WTC11 (cell line): ENCODE measurements at regions not wholly inside any gene's neighbourhood (a gene's known extent, or its start where the extent isn't known, plus 50 kb on each side); places are given as distances from the start of the nearest gene placed in this dataset.

Experiments used
- ATAC-seq: fragments of 200-7000 bp; cut with Tn5 transposase; 2 replicates; pipeline ENCODE4 v1.10.0; 2021; ENCODE audit warnings: mild to moderate bottlenecking, moderate library complexity
- CTCF ChIA-PET: fragments of 300-600 bp; sonication (Branson Sonifier 250); formaldehyde crosslinking; loops from one replicate; lab custom pipeline; 2021; ENCODE audit warnings: antibody characterized with exemption; lab: Charles Lee
- POLR2A ChIA-PET: fragments of 350-600 bp; sonication (Branson Sonifier 250); formaldehyde crosslinking; loops from one replicate; lab custom pipeline; 2021; ENCODE audit warnings: antibody characterized with exemption; lab: Charles Lee
- DNase-seq: peaks from one replicate; pipeline ENCODE4 v3.0.0; 2021; ENCODE audit warnings: low spot score
- H3K27ac Mint-ChIP-seq: 2 replicates; pipeline ENCODE4 v1.8.0; 2021; ENCODE audit warnings: mixed read lengths
- H3K27me3 Mint-ChIP-seq: 2 replicates; pipeline ENCODE4 v1.8.0; 2021; ENCODE audit warnings: low read depth, mild to moderate bottlenecking, moderate library complexity, mixed read lengths
- H3K36me3 Mint-ChIP-seq: 2 replicates; pipeline ENCODE4 v1.8.0; 2021; ENCODE audit warnings: mixed read lengths
- H3K4me1 Mint-ChIP-seq: 2 replicates; pipeline ENCODE4 v1.8.0; 2022; ENCODE audit warnings: mixed read lengths
- H3K4me3 Mint-ChIP-seq: 2 replicates; pipeline ENCODE4 v1.8.0; 2021; ENCODE audit warnings: mild to moderate bottlenecking, moderate library complexity, mixed read lengths
- H3K9me3 Mint-ChIP-seq: 2 replicates; pipeline ENCODE4 v1.8.0; 2021; ENCODE audit warnings: mixed read lengths
- CBFB ChIP-seq: sonication (generic); formaldehyde crosslinking; IDR thresholded peaks from 2 replicates; pipeline ENCODE4 v1.8.1; 2022; ENCODE audit warnings: mild to moderate bottlenecking, low read depth, missing genetic modification reagents
- ETV6 ChIP-seq: sonication (generic); formaldehyde crosslinking; IDR thresholded peaks from 2 replicates; pipeline ENCODE4 v1.8.1; 2022; ENCODE audit warnings: mild to moderate bottlenecking, missing genetic modification reagents
- GRHL2 ChIP-seq: fragments of 250-450 bp; sonication (Bioruptor Pico); IDR thresholded peaks from 2 replicates; pipeline ENCODE4 v1.8.0; 2022; ENCODE audit warnings: mild to moderate bottlenecking, moderate library complexity; ENCODE audit not compliant: insufficient replicate concordance, severe bottlenecking
- GTF2I ChIP-seq: fragments of 250-450 bp; sonication (Bioruptor Pico); conservative IDR thresholded peaks from 2 replicates; pipeline ENCODE4 v1.4.0; 2021; ENCODE audit warnings: mild to moderate bottlenecking
- KAT7 ChIP-seq: sonication (generic); formaldehyde crosslinking; IDR thresholded peaks from 2 replicates; pipeline ENCODE4 v1.8.1; 2023; ENCODE audit warnings: missing genetic modification reagents, mild to moderate bottlenecking, borderline replicate concordance
- MXD4 ChIP-seq: fragments of 250-450 bp; sonication (Bioruptor Pico); IDR thresholded peaks from 2 replicates; pipeline ENCODE4 v1.8.0; 2021; ENCODE audit warnings: mild to moderate bottlenecking, moderate library complexity, borderline replicate concordance
- NFATC4 ChIP-seq: fragments of 250-450 bp; sonication (Bioruptor Pico); IDR thresholded peaks from 2 replicates; pipeline ENCODE4 v1.9.0; 2021; ENCODE audit warnings: mild to moderate bottlenecking
- NR1H2 ChIP-seq: sonication (generic); formaldehyde crosslinking; IDR thresholded peaks from 2 replicates; pipeline ENCODE4 v1.9.0; 2021; ENCODE audit warnings: mild to moderate bottlenecking, moderate library complexity, missing genetic modification reagents
- OVOL2 ChIP-seq: fragments of 250-450 bp; sonication (Bioruptor Pico); IDR thresholded peaks from 2 replicates; pipeline ENCODE4 v1.9.0; 2021; ENCODE audit warnings: mild to moderate bottlenecking, borderline replicate concordance
- RORB ChIP-seq: fragments of 250-450 bp; sonication (Bioruptor Pico); IDR thresholded peaks from 2 replicates; pipeline ENCODE4 v1.9.0; 2021; ENCODE audit warnings: mild to moderate bottlenecking
- SP1 ChIP-seq: sonication (generic); formaldehyde crosslinking; conservative IDR thresholded peaks from 2 replicates; pipeline ENCODE4 v1.8.1; 2022; ENCODE audit warnings: missing genetic modification reagents
- TCF7 ChIP-seq: sonication (generic); formaldehyde crosslinking; IDR thresholded peaks from 2 replicates; pipeline ENCODE4 v1.8.0; 2022; ENCODE audit warnings: mild to moderate bottlenecking, low read depth, missing genetic modification reagents, moderate library complexity
- ZNF396 ChIP-seq: fragments of 250-450 bp; sonication (Bioruptor Pico); IDR thresholded peaks from 2 replicates; pipeline ENCODE4 v1.8.0; 2021; ENCODE audit warnings: mild to moderate bottlenecking, moderate library complexity, borderline replicate concordance
- ZNF671 ChIP-seq: fragments of 250-450 bp; sonication (Bioruptor Pico); IDR thresholded peaks from 2 replicates; pipeline ENCODE4 v1.8.0; 2021; ENCODE audit warnings: mild to moderate bottlenecking
- TF ChIP-seq, protein P1 (sequence below): sonication (generic); formaldehyde crosslinking; IDR thresholded peaks from 2 replicates; pipeline ENCODE4 v1.8.1; 2023; ENCODE audit warnings: mild to moderate bottlenecking, missing genetic modification reagents
- TF ChIP-seq, protein P2 (sequence below): sonication (generic); formaldehyde crosslinking; IDR thresholded peaks from 2 replicates; pipeline ENCODE4 v1.8.1; 2022; ENCODE audit warnings: low read depth, missing genetic modification reagents, borderline replicate concordance
- TF ChIP-seq, protein P3 (sequence below): sonication (generic); formaldehyde crosslinking; conservative IDR thresholded peaks from 2 replicates; pipeline ENCODE4 v1.8.1; 2022; ENCODE audit warnings: mild to moderate bottlenecking, missing genetic modification reagents
- TF ChIP-seq, protein P4 (sequence below): fragments of 250-450 bp; sonication (Bioruptor Pico); IDR thresholded peaks from 2 replicates; pipeline ENCODE4 v1.9.0; 2021; ENCODE audit warnings: mild to moderate bottlenecking, borderline replicate concordance
- TF ChIP-seq, protein P5 (sequence below): sonication (generic); formaldehyde crosslinking; IDR thresholded peaks from 2 replicates; pipeline ENCODE4 v1.8.1; 2023; ENCODE audit warnings: mild to moderate bottlenecking, missing genetic modification reagents, borderline replicate concordance
- TF ChIP-seq, protein P6 (sequence below): sonication (generic); formaldehyde crosslinking; IDR thresholded peaks from 2 replicates; pipeline ENCODE4 v1.8.0; 2022; ENCODE audit warnings: missing genetic modification reagents

DNA sequence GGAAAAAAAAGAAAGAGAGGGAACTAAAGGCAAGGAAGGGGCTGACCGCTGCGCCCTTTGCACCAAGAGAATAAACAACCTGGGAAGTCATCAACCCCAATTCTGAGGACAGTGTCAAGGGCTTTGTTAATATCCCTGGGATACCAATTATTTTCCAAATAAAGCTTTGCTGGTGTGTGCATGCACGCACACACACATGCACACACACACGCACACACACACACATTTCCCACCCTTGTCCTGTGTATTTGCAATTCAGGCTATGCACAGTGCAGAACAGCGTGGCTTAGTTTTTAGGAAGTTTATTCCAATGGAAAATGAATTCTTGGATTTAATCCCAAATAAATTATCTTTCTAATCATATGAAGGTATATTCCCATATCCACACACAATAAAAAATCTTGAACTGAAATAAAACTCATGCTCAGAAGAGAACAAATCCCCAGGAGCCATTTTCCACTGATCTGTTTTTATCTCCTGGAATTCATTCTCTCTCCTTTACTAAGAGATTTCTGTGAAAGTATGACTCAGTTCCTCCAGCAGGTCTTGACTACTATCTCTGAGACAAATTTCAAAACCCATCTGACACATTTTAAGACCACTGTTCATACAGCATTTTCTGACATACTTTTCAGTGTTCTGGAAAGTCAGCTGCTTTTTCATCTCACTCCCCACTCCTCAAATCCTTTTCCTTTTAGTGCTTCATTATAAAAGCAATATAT lies 334.4 kb upstream of the ATP2B1 start (continued):
- TF ChIP-seq, protein P1, sequence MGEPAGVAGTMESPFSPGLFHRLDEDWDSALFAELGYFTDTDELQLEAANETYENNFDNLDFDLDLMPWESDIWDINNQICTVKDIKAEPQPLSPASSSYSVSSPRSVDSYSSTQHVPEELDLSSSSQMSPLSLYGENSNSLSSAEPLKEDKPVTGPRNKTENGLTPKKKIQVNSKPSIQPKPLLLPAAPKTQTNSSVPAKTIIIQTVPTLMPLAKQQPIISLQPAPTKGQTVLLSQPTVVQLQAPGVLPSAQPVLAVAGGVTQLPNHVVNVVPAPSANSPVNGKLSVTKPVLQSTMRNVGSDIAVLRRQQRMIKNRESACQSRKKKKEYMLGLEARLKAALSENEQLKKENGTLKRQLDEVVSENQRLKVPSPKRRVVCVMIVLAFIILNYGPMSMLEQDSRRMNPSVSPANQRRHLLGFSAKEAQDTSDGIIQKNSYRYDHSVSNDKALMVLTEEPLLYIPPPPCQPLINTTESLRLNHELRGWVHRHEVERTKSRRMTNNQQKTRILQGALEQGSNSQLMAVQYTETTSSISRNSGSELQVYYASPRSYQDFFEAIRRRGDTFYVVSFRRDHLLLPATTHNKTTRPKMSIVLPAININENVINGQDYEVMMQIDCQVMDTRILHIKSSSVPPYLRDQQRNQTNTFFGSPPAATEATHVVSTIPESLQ = no peak
- no peak for TF ChIP-seq ZNF671 (CRISPR knock-in tag)
- TF ChIP-seq ZNF396 (CRISPR knock-in tag) = no peak
- TF ChIP-seq OVOL2 (CRISPR knock-in tag) = no peak
- no peak for TF ChIP-seq TCF7 (CRISPR knock-in tag)
- no peak for TF ChIP-seq GTF2I (CRISPR knock-in tag)
- TF ChIP-seq, protein P2, sequence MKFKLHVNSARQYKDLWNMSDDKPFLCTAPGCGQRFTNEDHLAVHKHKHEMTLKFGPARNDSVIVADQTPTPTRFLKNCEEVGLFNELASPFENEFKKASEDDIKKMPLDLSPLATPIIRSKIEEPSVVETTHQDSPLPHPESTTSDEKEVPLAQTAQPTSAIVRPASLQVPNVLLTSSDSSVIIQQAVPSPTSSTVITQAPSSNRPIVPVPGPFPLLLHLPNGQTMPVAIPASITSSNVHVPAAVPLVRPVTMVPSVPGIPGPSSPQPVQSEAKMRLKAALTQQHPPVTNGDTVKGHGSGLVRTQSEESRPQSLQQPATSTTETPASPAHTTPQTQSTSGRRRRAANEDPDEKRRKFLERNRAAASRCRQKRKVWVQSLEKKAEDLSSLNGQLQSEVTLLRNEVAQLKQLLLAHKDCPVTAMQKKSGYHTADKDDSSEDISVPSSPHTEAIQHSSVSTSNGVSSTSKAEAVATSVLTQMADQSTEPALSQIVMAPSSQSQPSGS (CRISPR knock-in tag) = no peak
- TF ChIP-seq, protein P3, sequence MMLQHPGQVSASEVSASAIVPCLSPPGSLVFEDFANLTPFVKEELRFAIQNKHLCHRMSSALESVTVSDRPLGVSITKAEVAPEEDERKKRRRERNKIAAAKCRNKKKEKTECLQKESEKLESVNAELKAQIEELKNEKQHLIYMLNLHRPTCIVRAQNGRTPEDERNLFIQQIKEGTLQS (CRISPR knock-in tag) = no peak
- TF ChIP-seq NR1H2 (CRISPR knock-in tag) = no peak

DNA sequence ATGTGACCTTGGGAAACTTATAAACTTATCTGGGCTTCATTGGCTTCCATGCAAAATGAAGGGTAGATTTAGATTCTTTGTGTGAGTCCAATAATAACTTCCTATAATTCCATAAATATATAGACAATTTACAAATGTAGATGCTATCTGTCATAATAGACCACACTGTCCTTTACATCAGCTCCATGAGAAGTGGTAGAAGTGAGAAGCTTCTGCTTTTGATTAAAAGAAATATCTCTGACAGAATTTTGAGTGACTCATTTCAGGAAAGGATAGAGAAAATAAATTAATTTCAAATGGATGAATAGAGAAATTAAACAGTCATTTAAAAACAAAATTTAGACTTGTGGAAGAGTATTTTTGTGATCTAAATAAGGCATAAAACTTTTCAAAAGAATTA lies 329.7 kb upstream of the ATP2B1 start:
- DNase-seq (no peak), ATAC-seq (no peak)
- Mint-ChIP-seq H3K4me3 (no peak overlapping the region), H3K27ac (no peak overlapping the region), H3K27me3 (no peaks in the 10 kb centered on the region), H3K4me1 (no peaks in the 10 kb centered on the region), H3K36me3 (no peaks in the 10 kb centered on the region), H3K9me3 (peaks cover 5% of the 10 kb centered on the region; the same call in 1 of the 2 replicates)
- CTCF ChIA-PET = no interaction called here
- POLR2A ChIA-PET = no interaction called here
- TF ChIP-seq SP1 (no peak), MXD4 (CRISPR knock-in tag) (no peak), CBFB (CRISPR knock-in tag) (no peak), ETV6 (CRISPR knock-in tag) (no peak), NFATC4 (no peak), KAT7 (CRISPR knock-in tag) (no peak), GRHL2 (CRISPR knock-in tag) (no peak), RORB (no peak)
- TF ChIP-seq, protein P4, sequence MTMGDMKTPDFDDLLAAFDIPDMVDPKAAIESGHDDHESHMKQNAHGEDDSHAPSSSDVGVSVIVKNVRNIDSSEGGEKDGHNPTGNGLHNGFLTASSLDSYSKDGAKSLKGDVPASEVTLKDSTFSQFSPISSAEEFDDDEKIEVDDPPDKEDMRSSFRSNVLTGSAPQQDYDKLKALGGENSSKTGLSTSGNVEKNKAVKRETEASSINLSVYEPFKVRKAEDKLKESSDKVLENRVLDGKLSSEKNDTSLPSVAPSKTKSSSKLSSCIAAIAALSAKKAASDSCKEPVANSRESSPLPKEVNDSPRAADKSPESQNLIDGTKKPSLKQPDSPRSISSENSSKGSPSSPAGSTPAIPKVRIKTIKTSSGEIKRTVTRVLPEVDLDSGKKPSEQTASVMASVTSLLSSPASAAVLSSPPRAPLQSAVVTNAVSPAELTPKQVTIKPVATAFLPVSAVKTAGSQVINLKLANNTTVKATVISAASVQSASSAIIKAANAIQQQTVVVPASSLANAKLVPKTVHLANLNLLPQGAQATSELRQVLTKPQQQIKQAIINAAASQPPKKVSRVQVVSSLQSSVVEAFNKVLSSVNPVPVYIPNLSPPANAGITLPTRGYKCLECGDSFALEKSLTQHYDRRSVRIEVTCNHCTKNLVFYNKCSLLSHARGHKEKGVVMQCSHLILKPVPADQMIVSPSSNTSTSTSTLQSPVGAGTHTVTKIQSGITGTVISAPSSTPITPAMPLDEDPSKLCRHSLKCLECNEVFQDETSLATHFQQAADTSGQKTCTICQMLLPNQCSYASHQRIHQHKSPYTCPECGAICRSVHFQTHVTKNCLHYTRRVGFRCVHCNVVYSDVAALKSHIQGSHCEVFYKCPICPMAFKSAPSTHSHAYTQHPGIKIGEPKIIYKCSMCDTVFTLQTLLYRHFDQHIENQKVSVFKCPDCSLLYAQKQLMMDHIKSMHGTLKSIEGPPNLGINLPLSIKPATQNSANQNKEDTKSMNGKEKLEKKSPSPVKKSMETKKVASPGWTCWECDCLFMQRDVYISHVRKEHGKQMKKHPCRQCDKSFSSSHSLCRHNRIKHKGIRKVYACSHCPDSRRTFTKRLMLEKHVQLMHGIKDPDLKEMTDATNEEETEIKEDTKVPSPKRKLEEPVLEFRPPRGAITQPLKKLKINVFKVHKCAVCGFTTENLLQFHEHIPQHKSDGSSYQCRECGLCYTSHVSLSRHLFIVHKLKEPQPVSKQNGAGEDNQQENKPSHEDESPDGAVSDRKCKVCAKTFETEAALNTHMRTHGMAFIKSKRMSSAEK (CRISPR knock-in tag) = no peak
- TF ChIP-seq, protein P5, sequence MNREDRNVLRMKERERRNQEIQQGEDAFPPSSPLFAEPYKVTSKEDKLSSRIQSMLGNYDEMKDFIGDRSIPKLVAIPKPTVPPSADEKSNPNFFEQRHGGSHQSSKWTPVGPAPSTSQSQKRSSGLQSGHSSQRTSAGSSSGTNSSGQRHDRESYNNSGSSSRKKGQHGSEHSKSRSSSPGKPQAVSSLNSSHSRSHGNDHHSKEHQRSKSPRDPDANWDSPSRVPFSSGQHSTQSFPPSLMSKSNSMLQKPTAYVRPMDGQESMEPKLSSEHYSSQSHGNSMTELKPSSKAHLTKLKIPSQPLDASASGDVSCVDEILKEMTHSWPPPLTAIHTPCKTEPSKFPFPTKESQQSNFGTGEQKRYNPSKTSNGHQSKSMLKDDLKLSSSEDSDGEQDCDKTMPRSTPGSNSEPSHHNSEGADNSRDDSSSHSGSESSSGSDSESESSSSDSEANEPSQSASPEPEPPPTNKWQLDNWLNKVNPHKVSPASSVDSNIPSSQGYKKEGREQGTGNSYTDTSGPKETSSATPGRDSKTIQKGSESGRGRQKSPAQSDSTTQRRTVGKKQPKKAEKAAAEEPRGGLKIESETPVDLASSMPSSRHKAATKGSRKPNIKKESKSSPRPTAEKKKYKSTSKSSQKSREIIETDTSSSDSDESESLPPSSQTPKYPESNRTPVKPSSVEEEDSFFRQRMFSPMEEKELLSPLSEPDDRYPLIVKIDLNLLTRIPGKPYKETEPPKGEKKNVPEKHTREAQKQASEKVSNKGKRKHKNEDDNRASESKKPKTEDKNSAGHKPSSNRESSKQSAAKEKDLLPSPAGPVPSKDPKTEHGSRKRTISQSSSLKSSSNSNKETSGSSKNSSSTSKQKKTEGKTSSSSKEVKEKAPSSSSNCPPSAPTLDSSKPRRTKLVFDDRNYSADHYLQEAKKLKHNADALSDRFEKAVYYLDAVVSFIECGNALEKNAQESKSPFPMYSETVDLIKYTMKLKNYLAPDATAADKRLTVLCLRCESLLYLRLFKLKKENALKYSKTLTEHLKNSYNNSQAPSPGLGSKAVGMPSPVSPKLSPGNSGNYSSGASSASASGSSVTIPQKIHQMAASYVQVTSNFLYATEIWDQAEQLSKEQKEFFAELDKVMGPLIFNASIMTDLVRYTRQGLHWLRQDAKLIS (CRISPR knock-in tag) = no peak
- TF ChIP-seq, protein P6, sequence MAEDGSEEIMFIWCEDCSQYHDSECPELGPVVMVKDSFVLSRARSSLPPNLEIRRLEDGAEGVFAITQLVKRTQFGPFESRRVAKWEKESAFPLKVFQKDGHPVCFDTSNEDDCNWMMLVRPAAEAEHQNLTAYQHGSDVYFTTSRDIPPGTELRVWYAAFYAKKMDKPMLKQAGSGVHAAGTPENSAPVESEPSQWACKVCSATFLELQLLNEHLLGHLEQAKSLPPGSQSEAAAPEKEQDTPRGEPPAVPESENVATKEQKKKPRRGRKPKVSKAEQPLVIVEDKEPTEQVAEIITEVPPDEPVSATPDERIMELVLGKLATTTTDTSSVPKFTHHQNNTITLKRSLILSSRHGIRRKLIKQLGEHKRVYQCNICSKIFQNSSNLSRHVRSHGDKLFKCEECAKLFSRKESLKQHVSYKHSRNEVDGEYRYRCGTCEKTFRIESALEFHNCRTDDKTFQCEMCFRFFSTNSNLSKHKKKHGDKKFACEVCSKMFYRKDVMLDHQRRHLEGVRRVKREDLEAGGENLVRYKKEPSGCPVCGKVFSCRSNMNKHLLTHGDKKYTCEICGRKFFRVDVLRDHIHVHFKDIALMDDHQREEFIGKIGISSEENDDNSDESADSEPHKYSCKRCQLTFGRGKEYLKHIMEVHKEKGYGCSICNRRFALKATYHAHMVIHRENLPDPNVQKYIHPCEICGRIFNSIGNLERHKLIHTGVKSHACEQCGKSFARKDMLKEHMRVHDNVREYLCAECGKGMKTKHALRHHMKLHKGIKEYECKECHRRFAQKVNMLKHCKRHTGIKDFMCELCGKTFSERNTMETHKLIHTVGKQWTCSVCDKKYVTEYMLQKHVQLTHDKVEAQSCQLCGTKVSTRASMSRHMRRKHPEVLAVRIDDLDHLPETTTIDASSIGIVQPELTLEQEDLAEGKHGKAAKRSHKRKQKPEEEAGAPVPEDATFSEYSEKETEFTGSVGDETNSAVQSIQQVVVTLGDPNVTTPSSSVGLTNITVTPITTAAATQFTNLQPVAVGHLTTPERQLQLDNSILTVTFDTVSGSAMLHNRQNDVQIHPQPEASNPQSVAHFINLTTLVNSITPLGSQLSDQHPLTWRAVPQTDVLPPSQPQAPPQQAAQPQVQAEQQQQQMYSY (CRISPR knock-in tag) = no peak
